ENCODE measurements at regions not wholly inside any gene's neighbourhood (a gene's known extent, or its start where the extent isn't known, plus 50 kb on each side); places are given as distances from the start of the nearest gene placed in this dataset.

DNA sequence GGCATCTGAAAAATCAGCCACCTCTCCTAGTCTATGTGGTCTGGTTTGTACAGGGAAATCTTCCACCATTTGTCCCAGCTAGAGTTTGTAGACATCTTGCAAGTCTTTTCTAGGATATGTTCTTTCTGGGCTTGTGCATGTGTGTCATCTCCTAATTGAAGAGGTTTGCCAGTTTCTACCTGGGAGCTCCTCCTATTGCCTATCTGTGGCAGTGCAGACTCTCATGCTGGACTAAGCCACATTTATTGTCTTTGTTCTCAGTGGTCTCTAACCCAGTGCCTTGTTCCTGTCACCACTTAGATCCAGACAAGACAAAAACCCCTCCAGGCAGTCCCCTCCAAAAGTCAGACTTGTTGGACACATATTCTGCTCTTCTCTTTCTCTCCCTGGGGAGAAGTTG is 72.0 kb upstream of the MRPS9 start:
- no peak for DNase-seq (ENCODE audit: low read depth in 2 of 2)
- H3K27me3 ChIP-seq (ENCODE audit: control insufficient read depth, insufficient read depth, low read length), result no peaks in the 10 kb centered on the region
- H3K4me1 ChIP-seq (ENCODE audit: control insufficient read depth, extremely low read depth, insufficient read depth, low read length), result no peaks in the 10 kb centered on the region
- H3K4me2 ChIP-seq (ENCODE audit: extremely low read depth, insufficient read depth, low read length), result no peak overlapping the region
- TF ChIP-seq CTCF (conservative IDR thresholded peaks at IDR 0.05 in 1 of 2, IDR thresholded peaks at IDR 0.05 in 1 of 2; ENCODE audit: low read depth in 1 of 2, low read length in 2 of 2), result no peak
- no peak for TF ChIP-seq EZH2 (IDR thresholded peaks at IDR 0.05; ENCODE audit: low read length, missing control alignments)
- no peak overlapping the region for H3K9ac ChIP-seq (ENCODE audit: insufficient read depth, low read length)
- H3K27ac ChIP-seq (ENCODE audit: insufficient read depth, low read length), result no peak overlapping the region
- H3K9me3 ChIP-seq (ENCODE audit: control insufficient read depth, insufficient read depth, low read depth, low read length), result no peaks in the 10 kb centered on the region
- H3K4me3 ChIP-seq (replicated peaks in 1 of 4; ENCODE audit: control extremely low read depth in 1 of 4, insufficient read depth in 1 of 4, low read depth in 3 of 4, low read length in 4 of 4), result no peak overlapping the region
- H2AFZ ChIP-seq (ENCODE audit: low read length), result no peak overlapping the region
- no peaks in the 10 kb centered on the region for H3K79me2 ChIP-seq (ENCODE audit: control insufficient read depth, insufficient read depth, low read length)
- H3K36me3 ChIP-seq (ENCODE audit: control insufficient read depth, insufficient read depth, low read length), result no peaks in the 10 kb centered on the region
- H4K20me1 ChIP-seq (ENCODE audit: control insufficient read depth, extremely low read depth, insufficient read depth, low read length), result no peaks in the 10 kb centered on the region

DNA sequence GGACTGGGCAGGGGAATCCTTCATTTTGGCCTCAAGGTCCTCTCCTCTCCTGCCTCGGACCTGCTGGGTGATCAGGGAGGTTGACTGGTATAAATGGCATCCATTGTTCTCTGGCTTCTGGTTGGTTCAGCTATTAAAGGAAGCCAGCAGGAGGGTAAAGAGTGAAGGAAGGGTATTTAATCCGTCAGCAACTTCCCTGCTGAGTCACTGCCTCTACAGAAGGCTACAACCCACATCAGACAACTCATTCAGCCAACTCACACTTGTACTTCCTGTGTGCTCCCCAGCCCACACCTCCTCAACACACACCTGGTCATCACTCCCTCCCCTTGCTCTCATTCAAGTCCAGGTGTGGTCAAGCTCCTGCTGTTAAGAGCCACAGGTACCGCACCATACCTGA is 68.3 kb upstream of the MRPS9 start:
- H3K9ac ChIP-seq (ENCODE audit: insufficient read depth, low read length), result no peak overlapping the region
- no peaks in the 10 kb centered on the region for H4K20me1 ChIP-seq (ENCODE audit: control insufficient read depth, extremely low read depth, insufficient read depth, low read length)
- no peak overlapping the region for H2AFZ ChIP-seq (ENCODE audit: low read length)

GRCh38 chr2:104975371-104975770 is 62.5 kb upstream of the MRPS9 start:
- no peak overlapping the region for H3K4me3 ChIP-seq (replicated peaks in 1 of 4; ENCODE audit: control extremely low read depth in 1 of 4, insufficient read depth in 1 of 4, low read depth in 3 of 4, low read length in 4 of 4)
- no peaks in the 10 kb centered on the region for H3K9me3 ChIP-seq (ENCODE audit: control insufficient read depth, insufficient read depth, low read depth, low read length)
- H3K36me3 ChIP-seq (ENCODE audit: control insufficient read depth, insufficient read depth, low read length), result no peaks in the 10 kb centered on the region
- no peak for DNase-seq (ENCODE audit: low read depth in 2 of 2)
- no peak overlapping the region for H2AFZ ChIP-seq (ENCODE audit: low read length)
- H3K4me2 ChIP-seq (ENCODE audit: extremely low read depth, insufficient read depth, low read length), result no peak overlapping the region
- no peaks in the 10 kb centered on the region for H3K4me1 ChIP-seq (ENCODE audit: control insufficient read depth, extremely low read depth, insufficient read depth, low read length)
- H4K20me1 ChIP-seq (ENCODE audit: control insufficient read depth, extremely low read depth, insufficient read depth, low read length), result no peaks in the 10 kb centered on the region
- TF ChIP-seq CTCF (conservative IDR thresholded peaks at IDR 0.05 in 1 of 2, IDR thresholded peaks at IDR 0.05 in 1 of 2; ENCODE audit: low read depth in 1 of 2, low read length in 2 of 2) (no peak), EZH2 (IDR thresholded peaks at IDR 0.05; ENCODE audit: low read length, missing control alignments) (no peak)
- H3K79me2 ChIP-seq (ENCODE audit: control insufficient read depth, insufficient read depth, low read length), result no peaks in the 10 kb centered on the region
- no peak overlapping the region for H3K9ac ChIP-seq (ENCODE audit: insufficient read depth, low read length)
- H3K27ac ChIP-seq (ENCODE audit: insufficient read depth, low read length), result no peak overlapping the region
- H3K27me3 ChIP-seq (ENCODE audit: control insufficient read depth, insufficient read depth, low read length), result no peaks in the 10 kb centered on the region

More for the DNA sequence above, 68.3 kb upstream of the MRPS9 start:
- Histone ChIP-seq H3K4me3 (replicated peaks in 1 of 4; ENCODE audit: control extremely low read depth in 1 of 4, insufficient read depth in 1 of 4, low read depth in 3 of 4, low read length in 4 of 4) (no peak overlapping the region), H3K36me3 (ENCODE audit: control insufficient read depth, insufficient read depth, low read length) (no peaks in the 10 kb centered on the region), H3K27me3 (ENCODE audit: control insufficient read depth, insufficient read depth, low read length) (no peaks in the 10 kb centered on the region), H3K27ac (ENCODE audit: insufficient read depth, low read length) (no peak overlapping the region), H3K79me2 (ENCODE audit: control insufficient read depth, insufficient read depth, low read length) (no peaks in the 10 kb centered on the region), H3K4me1 (ENCODE audit: control insufficient read depth, extremely low read depth, insufficient read depth, low read length) (no peaks in the 10 kb centered on the region), H3K4me2 (ENCODE audit: extremely low read depth, insufficient read depth, low read length) (no peak overlapping the region), H3K9me3 (ENCODE audit: control insufficient read depth, insufficient read depth, low read depth, low read length) (no peaks in the 10 kb centered on the region)
- TF ChIP-seq EZH2 (IDR thresholded peaks at IDR 0.05; ENCODE audit: low read length, missing control alignments) (no peak), CTCF (conservative IDR thresholded peaks at IDR 0.05 in 1 of 2, IDR thresholded peaks at IDR 0.05 in 1 of 2; ENCODE audit: low read depth in 1 of 2, low read length in 2 of 2) (no peak)
- DNase-seq (ENCODE audit: low read depth in 2 of 2), result peak in 1 of 2 donors; percentile 12

Data from fibroblast of lung (primary cell).